ENCODE measurements at regions not wholly inside any gene's neighbourhood (a gene's known extent, or its start where the extent isn't known, plus 50 kb on each side); places are given as distances from the start of the nearest gene placed in this dataset.
A peak's percentile ranks its signal among the peaks of the same experiment; 100 is the strongest.
"Not testable (repeated sequence)": the region's sequence is repeated elsewhere in the genome, so short reads cannot be mapped to it uniquely, and the experiment has no call there.

- DNase-seq = no peak
These were observed 391.5 kb downstream of the CD83 start for GRCh38 chr6:14509120-14509519.

GRCh38 chr6:14510038-14510437, 392.5 kb downstream of the CD83 start:
- no peak for DNase-seq

- DNase-seq = no peak
These were observed 393.6 kb downstream of the CD83 start for GRCh38 chr6:14511061-14511586.

GRCh38 chr6:14512246-14512645, 394.7 kb downstream of the CD83 start:
- no peak for DNase-seq

- DNase-seq = no peak
These were observed 396.2 kb downstream of the CD83 start for GRCh38 chr6:14513496-14514393.

- DNase-seq = no peak
These were observed 399.4 kb downstream of the CD83 start for GRCh38 chr6:14516956-14517355.

GRCh38 chr6:14517516-14518105, 400.0 kb downstream of the CD83 start:
- no peak for DNase-seq

- DNase-seq = no peak
These were observed 401.1 kb downstream of the CD83 start for GRCh38 chr6:14518515-14519217.

GRCh38 chr6:14520029-14520428, 402.5 kb downstream of the CD83 start:
- DNase-seq = no peak

- DNase-seq = no peak
These were observed 403.0 kb downstream of the CD83 start for GRCh38 chr6:14520536-14520935.

- DNase-seq = no peak
These were observed 403.6 kb downstream of the CD83 start for GRCh38 chr6:14521141-14521540.

GRCh38 chr6:14521861-14522260, 404.3 kb downstream of the CD83 start:
- not testable (repeated sequence) for DNase-seq

GRCh38 chr6:14524319-14524718, 406.7 kb downstream of the CD83 start:
- no peak for DNase-seq

GRCh38 chr6:14530385-14530784, 412.8 kb downstream of the CD83 start:
- no peak for DNase-seq

- DNase-seq = no peak
These were observed 415.9 kb downstream of the CD83 start for GRCh38 chr6:14533446-14533845.

GRCh38 chr6:14537030-14537429, 419.5 kb downstream of the CD83 start:
- no peak for DNase-seq

- no peak for DNase-seq
These were observed 422.7 kb downstream of the CD83 start for GRCh38 chr6:14540276-14540675.

- DNase-seq = no peak
These were observed 423.4 kb downstream of the CD83 start for GRCh38 chr6:14540810-14541540.

- peak; percentile 51 for DNase-seq
These were observed 425.2 kb downstream of the CD83 start for GRCh38 chr6:14542670-14543366.

- no peak for DNase-seq
These were observed 426.5 kb downstream of the CD83 start for GRCh38 chr6:14543971-14544585.

GRCh38 chr6:14544666-14545065, 427.1 kb downstream of the CD83 start:
- no peak for DNase-seq

- no peak for DNase-seq
These were observed 427.9 kb downstream of the CD83 start for GRCh38 chr6:14545496-14545895.
